GM12865 (cell line): ENCODE measurements at regions not wholly inside any gene's neighbourhood (a gene's known extent, or its start where the extent isn't known, plus 50 kb on each side); places are given as distances from the start of the nearest gene placed in this dataset.

ENCODE experiments used
- DNase-seq: peaks from one replicate; pipeline ENCODE4 v3.0.0; 2010; ENCODE audit warnings: low read depth
- H3K4me3 ChIP-seq: 2 replicates; pipeline ENCODE4 v1.5.1; 2011; ENCODE audit warnings: mild to moderate bottlenecking, low read depth, low read length, control low read depth
- TF ChIP-seq, protein P1 (sequence below): IDR thresholded peaks from 2 replicates; pipeline ENCODE4 v1.5.1; 2011; ENCODE audit warnings: low read length, control low read depth, low read depth, inconsistent platforms; ENCODE audit not compliant: insufficient read depth; ENCODE audit errors: missing control alignments

- TF ChIP-seq, protein P1, sequence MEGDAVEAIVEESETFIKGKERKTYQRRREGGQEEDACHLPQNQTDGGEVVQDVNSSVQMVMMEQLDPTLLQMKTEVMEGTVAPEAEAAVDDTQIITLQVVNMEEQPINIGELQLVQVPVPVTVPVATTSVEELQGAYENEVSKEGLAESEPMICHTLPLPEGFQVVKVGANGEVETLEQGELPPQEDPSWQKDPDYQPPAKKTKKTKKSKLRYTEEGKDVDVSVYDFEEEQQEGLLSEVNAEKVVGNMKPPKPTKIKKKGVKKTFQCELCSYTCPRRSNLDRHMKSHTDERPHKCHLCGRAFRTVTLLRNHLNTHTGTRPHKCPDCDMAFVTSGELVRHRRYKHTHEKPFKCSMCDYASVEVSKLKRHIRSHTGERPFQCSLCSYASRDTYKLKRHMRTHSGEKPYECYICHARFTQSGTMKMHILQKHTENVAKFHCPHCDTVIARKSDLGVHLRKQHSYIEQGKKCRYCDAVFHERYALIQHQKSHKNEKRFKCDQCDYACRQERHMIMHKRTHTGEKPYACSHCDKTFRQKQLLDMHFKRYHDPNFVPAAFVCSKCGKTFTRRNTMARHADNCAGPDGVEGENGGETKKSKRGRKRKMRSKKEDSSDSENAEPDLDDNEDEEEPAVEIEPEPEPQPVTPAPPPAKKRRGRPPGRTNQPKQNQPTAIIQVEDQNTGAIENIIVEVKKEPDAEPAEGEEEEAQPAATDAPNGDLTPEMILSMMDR = no peak
- no peak for DNase-seq
- H3K4me3 ChIP-seq = no peak overlapping the region
Measured at GRCh38 chr18:5606951-5607350, 63.2 kb upstream of the EPB41L3 start.

GRCh38 chr18:5604778-5605177 is 61.0 kb upstream of the EPB41L3 start:
- TF ChIP-seq, protein P1 = no peak
- no peak overlapping the region for H3K4me3 ChIP-seq
- DNase-seq = peak; percentile 13

DNA sequence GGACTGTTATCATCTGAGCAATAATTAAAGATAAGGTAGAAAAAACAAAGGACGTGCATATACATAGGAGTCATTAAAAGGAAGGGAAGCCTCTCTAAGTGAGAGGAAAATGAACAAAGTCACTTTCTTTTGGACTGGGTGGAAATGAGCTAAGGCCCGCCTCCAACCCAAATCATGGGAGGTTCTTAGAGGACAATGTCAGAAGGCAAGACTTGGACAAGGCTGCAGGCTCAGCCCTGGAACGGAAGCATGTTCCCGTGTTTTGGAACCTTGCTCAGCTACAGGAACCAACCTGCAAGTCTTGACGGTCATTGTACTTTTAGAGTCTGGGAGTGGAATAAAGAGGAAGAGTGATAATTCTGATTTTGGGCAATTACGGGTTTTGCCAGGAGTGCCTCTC is 59.4 kb upstream of the EPB41L3 start:
- H3K4me3 ChIP-seq = no peak overlapping the region
- DNase-seq = no peak
- TF ChIP-seq, protein P1 = no peak

DNA sequence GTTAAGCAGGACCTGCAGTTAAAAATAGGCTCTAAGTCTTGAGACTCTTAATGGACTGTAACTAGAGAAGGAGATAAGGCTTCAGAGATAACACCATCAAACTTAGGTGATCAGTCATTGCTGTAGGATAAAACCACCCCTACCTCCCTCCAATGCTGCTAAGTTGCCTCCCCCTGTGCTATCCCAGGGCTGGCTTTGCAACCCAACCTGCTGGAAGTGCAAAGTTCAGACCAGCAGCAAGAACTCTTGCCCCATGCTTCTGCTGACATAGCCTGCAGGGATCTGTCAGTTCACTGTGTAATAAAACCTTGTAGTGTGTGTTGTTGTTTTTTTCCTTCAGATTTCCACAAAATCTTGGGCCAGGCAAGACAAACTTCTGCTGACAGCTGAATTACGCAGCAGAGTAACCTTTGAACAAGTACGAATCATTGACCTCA is 57.4 kb upstream of the EPB41L3 start:
- DNase-seq = no peak
- H3K4me3 ChIP-seq = no peak overlapping the region
- TF ChIP-seq, protein P1 = no peak

GRCh38 chr18:5600378-5601071 is 56.7 kb upstream of the EPB41L3 start:
- no peak for DNase-seq
- TF ChIP-seq, protein P1 = peak; percentile 1
- no peak overlapping the region for H3K4me3 ChIP-seq

- no peak overlapping the region for H3K4me3 ChIP-seq
- TF ChIP-seq, protein P1 = no peak
- no peak for DNase-seq
Measured at GRCh38 chr18:5596585-5596984, 52.8 kb upstream of the EPB41L3 start.
